ENCODE measurements at regions not wholly inside any gene's neighbourhood (a gene's known extent, or its start where the extent isn't known, plus 50 kb on each side); places are given as distances from the start of the nearest gene placed in this dataset.

DNA sequence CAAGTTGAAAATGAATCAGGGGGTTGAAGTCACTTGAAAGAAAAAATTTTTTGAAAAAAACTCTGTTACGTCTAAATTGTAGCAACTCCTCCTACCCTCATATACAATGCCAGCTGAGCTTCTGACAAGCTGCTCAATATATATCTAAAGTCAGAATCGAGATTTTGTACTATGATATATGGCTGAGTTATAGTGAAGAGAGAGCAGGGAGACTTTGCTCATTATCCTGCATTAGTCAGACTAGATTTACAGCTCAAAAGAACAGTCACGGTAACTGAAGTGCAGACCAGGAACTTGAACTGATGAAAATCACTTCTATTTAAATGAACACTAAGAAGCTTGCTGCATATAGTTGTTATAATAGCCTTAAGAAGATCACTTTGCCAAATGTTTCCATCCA is 153.1 kb downstream of the LACC1 start:
- WGBS: 43% methylated on average over 3 of the region's 3 CpGs
- TF ChIP-seq POLR2A (IDR thresholded peaks at IDR 0.05) (no peak), EP300 (IDR thresholded peaks at IDR 0.05) (no peak), POLR2AphosphoS5 (IDR thresholded peaks at IDR 0.05) (no peak)
- TF ChIP-seq, protein P1, sequence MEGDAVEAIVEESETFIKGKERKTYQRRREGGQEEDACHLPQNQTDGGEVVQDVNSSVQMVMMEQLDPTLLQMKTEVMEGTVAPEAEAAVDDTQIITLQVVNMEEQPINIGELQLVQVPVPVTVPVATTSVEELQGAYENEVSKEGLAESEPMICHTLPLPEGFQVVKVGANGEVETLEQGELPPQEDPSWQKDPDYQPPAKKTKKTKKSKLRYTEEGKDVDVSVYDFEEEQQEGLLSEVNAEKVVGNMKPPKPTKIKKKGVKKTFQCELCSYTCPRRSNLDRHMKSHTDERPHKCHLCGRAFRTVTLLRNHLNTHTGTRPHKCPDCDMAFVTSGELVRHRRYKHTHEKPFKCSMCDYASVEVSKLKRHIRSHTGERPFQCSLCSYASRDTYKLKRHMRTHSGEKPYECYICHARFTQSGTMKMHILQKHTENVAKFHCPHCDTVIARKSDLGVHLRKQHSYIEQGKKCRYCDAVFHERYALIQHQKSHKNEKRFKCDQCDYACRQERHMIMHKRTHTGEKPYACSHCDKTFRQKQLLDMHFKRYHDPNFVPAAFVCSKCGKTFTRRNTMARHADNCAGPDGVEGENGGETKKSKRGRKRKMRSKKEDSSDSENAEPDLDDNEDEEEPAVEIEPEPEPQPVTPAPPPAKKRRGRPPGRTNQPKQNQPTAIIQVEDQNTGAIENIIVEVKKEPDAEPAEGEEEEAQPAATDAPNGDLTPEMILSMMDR (IDR thresholded peaks at IDR 0.05): no peak
- no peaks in the 10 kb centered on the region for H3K9me3 ChIP-seq

DNA sequence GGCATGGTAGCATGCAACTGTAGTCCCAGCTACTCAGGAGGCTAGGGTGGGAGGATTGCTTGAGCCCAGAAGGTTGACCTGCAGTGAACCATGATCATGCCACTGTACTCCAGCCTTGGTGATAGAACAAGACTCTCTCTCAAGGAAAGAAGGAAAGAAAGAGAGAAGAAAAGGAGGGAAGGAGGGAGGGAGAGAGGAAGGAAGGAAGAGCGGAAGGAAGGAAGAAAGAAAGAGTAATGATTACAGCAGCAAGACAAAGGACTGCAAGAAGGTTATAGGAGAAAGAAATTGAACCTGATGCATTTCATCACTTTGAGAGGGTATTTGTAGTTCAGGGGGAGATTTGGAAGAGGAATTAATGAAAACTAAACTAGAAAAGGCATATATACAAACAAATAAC is 155.7 kb downstream of the LACC1 start:
- no peaks in the 10 kb centered on the region for H3K9me3 ChIP-seq
- H3K27me3 ChIP-seq: no peaks in the 10 kb centered on the region
- 95% methylated on average over 1 of the region's 1 CpG for WGBS
- TF ChIP-seq POLR2A (IDR thresholded peaks at IDR 0.05) (no peak), EP300 (IDR thresholded peaks at IDR 0.05) (no peak), POLR2AphosphoS5 (IDR thresholded peaks at IDR 0.05) (no peak)
- TF ChIP-seq, protein P1 (IDR thresholded peaks at IDR 0.05): no peak
- H3K4me3 ChIP-seq: no peak overlapping the region
- no peaks in the 10 kb centered on the region for H3K36me3 ChIP-seq
- no peak for DNase-seq (ENCODE audit: low spot score in 2 of 2)
- no peak overlapping the region for H3K27ac ChIP-seq
- no peaks in the 10 kb centered on the region for H3K4me1 ChIP-seq

More for the DNA sequence above, 153.1 kb downstream of the LACC1 start:
- H3K4me3 ChIP-seq: no peak overlapping the region
- no peaks in the 10 kb centered on the region for H3K36me3 ChIP-seq
- H3K27me3 ChIP-seq: no peaks in the 10 kb centered on the region
- no peak for DNase-seq (ENCODE audit: low spot score in 2 of 2)
- H3K4me1 ChIP-seq: no peaks in the 10 kb centered on the region
- no peak overlapping the region for H3K27ac ChIP-seq

DNA sequence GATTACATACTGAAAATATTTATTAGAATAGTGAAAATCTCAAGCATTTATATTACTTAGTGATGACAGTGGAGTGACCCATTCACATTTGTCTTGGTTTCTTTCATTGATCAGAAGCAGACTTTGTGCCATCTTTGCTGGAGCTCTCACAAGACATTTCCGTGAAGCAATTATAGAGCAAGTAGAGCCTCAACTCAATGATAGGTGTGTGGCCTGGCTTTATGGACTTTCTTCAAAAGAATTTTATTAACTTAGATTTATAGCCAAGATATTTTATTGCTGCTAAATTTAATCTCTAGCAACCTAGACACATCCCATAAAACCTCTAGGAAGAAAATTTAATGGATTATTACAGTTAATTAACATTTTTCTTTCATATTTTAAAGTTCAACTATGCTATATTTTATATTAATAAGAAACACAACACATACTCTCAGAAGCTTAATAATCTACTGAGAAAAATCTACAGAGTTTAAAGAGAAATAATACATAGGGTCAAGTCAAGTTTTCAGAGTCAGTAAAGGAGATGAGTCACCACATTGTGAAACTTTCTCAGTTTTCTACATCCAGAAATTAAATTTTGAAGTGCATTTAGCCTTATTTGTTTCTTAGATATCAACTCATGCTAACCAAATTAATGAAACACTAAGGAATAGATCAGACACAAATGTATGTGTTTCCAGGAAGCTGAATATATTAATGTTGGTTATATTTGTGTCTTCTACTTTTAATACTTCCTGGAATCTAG is 160.5 kb downstream of the LACC1 start:
- DNase-seq (ENCODE audit: low spot score in 2 of 2): no peak
- no peaks in the 10 kb centered on the region for H3K4me1 ChIP-seq
- no peaks in the 10 kb centered on the region for H3K36me3 ChIP-seq
- H3K27ac ChIP-seq: no peak overlapping the region
- no peak overlapping the region for H3K4me3 ChIP-seq
- WGBS: 63% methylated on average over 1 of the region's 1 CpG
- TF ChIP-seq EP300 (IDR thresholded peaks at IDR 0.05) (no peak), POLR2AphosphoS5 (IDR thresholded peaks at IDR 0.05) (no peak), POLR2A (IDR thresholded peaks at IDR 0.05) (no peak)
- TF ChIP-seq, protein P1 (IDR thresholded peaks at IDR 0.05): no peak
- H3K27me3 ChIP-seq: no peaks in the 10 kb centered on the region
- no peaks in the 10 kb centered on the region for H3K9me3 ChIP-seq

DNA sequence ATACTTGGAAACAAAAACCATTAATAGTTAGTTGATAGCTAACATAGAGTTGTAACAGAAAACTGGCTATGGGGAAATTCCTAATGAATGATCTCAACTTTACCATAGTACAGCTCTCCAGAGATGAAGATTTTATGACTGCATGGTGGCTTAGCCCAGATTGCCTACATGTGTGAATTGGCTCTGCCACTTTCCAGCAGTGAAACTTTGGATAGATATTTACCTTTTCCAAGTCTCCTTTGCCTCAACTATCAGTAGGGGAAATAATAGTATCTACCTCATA is 161.1 kb downstream of the LACC1 start:
- DNase-seq (ENCODE audit: low spot score in 2 of 2): no peak
- no peaks in the 10 kb centered on the region for H3K9me3 ChIP-seq
- H3K27me3 ChIP-seq: no peaks in the 10 kb centered on the region
- H3K4me3 ChIP-seq: no peak overlapping the region
- TF ChIP-seq EP300 (IDR thresholded peaks at IDR 0.05) (no peak), POLR2AphosphoS5 (IDR thresholded peaks at IDR 0.05) (no peak), POLR2A (IDR thresholded peaks at IDR 0.05) (no peak)
- TF ChIP-seq, protein P1 (IDR thresholded peaks at IDR 0.05): no peak
- H3K36me3 ChIP-seq: no peaks in the 10 kb centered on the region
- no peak overlapping the region for H3K27ac ChIP-seq
- H3K4me1 ChIP-seq: no peaks in the 10 kb centered on the region

DNA sequence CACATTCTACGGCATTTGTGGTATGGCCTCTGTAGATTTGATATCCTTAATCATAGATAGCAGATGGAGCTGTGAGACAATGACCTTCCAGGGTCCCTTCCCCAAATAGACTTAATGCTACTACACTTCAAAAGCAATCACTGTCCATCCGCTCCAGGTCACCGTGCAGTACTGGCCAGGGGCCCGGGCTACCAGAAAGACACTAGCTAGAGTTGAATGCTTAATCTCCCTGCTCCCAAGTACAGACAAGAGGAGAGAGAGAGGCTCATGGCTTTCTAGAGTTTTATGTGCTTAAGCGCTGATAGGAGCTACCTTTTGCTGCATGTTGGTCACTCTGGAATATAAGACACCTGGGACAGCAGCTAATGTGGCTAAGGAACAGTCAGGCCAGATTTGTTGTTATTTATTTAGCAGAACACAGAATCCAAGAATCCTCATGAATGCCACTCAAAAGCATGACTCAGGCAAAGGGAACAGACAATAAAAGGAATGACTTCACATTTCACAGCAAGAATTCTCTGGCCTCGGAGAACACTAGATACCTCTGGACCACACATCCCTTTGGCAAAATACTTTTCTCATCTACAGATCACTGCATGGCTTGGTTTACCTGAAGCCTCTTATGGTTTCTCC is 165.0 kb downstream of the LACC1 start:
- Histone ChIP-seq H3K27me3 (no peaks in the 10 kb centered on the region), H3K27ac (no peak overlapping the region), H3K4me3 (no peak overlapping the region), H3K9me3 (no peaks in the 10 kb centered on the region), H3K4me1 (no peaks in the 10 kb centered on the region), H3K36me3 (no peaks in the 10 kb centered on the region)
- DNase-seq (ENCODE audit: low spot score in 2 of 2): no peak
- TF ChIP-seq POLR2AphosphoS5 (IDR thresholded peaks at IDR 0.05) (no peak), POLR2A (IDR thresholded peaks at IDR 0.05) (no peak), EP300 (IDR thresholded peaks at IDR 0.05) (no peak)
- TF ChIP-seq, protein P1 (IDR thresholded peaks at IDR 0.05): no peak
- 94% methylated on average over 6 of the region's 6 CpGs for WGBS

Measured in suprapubic skin (tissue), 4 donors.